GM18907 (cell line): ENCODE measurements at regions not wholly inside any gene's neighbourhood (a gene's known extent, or its start where the extent isn't known, plus 50 kb on each side); places are given as distances from the start of the nearest gene placed in this dataset.

ENCODE experiments used
- ATAC-seq: cut with Tn5 transposase; IDR thresholded peaks from one replicate; pipeline ENCODE4 v1.9.1; 2021; ENCODE audit warnings: mild to moderate bottlenecking, moderate library complexity; ENCODE audit not compliant: unreplicated experiment

- ATAC-seq, result no peak
Observed at GRCh38 chr5:10173716-10174115, 76.0 kb downstream of the ATPSCKMT start.

GRCh38 chr5:10172247-10172646 lies 77.4 kb downstream of the ATPSCKMT start:
- ATAC-seq, result no peak

DNA sequence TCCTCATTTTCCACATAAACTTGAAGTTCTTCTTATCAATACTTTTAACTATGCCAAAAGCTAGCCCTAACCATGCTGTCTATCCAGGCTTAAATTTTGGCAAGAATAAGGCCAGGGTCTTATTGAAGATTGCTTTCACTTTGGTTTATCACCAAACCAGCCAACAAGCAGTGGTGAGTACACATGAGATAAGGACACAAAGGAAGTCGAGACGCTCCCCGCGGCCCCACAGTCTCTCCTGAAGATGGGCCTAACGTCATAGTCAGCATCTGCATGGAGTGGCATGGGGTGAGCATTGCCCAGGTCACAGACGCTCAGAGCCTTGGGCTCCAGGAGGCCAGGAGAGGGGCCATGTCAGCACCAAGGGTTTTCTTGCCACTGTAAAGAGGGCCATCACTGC lies 80.3 kb downstream of the ATPSCKMT start:
- ATAC-seq, result no peak

- ATAC-seq, result no peak
Observed at GRCh38 chr5:10168254-10168653, 81.4 kb downstream of the ATPSCKMT start.

DNA sequence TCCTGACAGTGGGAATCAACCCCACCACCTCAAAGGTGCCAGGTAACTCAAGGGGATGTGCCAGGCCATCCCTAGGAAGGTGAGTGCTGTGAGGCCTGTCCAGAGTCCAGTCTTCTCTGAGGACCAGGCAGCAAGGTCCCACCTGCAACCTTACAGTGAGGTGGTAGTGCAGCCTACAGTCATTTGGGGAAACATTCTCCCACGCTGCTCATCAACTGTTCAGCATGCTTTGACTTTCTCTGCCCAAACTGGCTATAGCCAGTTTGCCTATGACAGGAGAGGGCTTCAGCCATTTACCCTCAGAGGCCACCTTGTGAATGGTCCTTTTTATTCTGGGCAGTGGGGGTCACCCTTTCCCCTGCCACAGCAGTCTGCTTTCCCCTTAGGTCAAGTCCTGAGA lies 81.9 kb downstream of the ATPSCKMT start:
- ATAC-seq, result no peak

DNA sequence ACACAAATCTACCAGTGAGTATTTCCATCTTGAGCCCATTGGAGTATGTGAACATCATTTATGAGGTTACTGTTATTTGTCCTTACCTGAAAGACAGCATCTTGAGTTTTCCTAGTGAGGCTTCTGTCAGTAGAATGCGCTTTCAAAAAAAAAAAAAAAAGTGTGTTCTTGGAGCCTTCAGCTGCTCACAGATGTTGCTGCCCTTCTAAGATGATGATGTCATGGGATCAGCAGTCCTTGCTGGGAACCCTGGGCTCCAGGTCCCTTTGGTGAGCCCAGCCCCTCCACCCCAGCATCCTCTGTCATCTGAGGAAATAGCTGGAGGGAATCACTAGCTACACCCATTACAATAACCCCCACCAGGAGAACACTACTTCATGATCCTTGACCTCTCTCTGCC lies 83.3 kb downstream of the ATPSCKMT start:
- ATAC-seq, result no peak

DNA sequence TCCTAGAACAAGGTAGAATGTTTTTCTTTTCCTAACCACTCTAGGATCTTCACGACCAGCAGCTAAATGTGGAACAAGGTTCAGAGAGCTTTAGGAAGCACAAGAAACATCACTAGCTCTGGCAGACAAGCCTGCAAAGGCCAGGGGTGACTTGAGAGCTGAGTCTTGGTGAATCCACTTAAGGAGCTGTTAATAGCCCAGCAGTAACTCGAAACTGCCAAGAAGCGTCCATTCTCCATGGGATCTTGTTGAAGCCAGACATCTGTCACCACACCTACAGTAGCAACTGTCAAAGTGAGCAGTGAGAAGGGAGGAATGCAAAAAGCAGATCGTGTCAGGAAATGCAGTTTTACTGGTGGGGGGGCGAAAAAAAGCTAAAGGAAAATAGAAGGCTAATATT lies 87.2 kb downstream of the ATPSCKMT start:
- ATAC-seq, result no peak

GRCh38 chr5:10161778-10162177 lies 87.9 kb downstream of the ATPSCKMT start:
- ATAC-seq, result no peak

- no peak for ATAC-seq
Observed at GRCh38 chr5:10160241-10160640, 89.4 kb downstream of the ATPSCKMT start.

DNA sequence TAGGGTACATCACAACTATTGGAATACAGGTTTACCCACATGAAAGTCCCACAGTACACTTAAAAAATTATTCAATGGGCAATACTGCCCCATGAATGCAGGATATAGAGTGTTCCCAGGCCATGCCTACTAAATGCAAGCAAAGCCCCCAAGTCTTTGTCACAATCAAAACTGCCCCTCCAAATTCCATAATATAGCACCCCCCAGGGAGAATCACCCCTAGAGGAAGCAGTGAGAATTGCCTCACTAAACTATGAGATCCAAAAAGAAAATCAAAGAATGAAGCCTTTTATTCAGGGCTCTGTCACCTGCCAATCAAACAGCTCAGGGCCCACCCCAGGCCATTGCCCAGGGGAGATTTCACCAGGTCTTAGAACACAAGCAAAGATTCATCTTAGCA lies 90.8 kb downstream of the ATPSCKMT start:
- no peak for ATAC-seq

DNA sequence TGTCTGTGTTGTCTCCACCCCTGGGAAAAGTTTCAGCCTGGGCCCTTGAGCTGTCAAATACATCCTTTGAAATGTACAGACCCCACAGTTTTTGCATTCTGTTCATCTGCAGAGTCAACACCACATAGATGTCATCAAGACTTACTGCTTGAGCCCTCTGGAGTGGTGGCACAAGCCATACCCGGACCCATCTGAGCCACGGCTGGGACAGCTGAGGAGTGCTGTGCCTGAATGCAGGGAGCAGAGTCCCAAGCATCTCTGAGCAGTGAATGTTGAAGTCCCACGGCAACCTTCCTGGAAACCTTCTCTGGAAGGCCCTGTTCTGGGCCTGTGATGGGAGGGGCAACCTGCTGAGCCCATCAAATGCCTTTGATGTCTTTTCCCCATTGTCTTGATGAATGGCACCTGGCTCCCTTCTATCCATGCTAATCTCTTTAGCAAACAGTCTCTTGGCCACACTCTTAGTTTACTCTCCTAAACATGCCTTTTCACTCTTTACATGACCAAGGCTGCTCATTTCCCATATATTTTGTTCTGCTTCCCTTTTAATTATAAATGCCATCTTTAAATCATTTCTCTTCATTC lies 92.5 kb downstream of the ATPSCKMT start:
- no peak for ATAC-seq

DNA sequence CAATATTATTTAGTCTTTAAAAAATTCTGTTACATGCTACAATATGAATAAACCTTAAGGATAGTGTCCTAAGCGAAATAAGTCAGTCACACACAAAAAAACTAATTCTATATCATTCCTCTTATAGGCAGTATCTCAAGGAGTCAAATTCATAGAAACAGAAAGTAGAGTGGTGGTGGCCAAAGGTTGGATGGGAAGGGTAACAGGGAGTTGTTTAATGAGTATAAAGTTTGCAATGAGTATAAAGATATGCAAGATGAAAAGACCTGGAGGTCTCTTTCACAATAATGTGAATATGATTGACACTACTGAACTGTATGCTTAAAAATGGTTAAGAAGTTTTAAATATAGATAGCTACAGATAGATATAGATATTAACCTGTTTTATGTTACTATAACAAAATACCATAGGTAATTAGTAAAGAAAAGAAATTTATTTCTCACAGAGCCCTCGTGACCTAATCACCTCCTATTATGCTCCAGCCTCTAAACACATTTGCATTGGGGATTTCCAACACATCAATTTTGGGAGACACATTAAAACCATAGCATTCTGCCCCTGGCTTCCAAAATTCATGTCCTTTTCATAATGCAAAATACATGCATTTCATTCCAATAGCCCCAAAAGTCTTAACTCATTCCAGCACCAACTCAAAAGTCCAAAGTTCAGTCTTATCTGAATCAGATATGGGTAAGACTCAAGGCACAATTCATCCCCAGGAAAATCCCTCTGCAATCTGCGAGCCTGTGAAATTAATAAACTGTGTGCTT lies 93.6 kb downstream of the ATPSCKMT start:
- no peak for ATAC-seq

DNA sequence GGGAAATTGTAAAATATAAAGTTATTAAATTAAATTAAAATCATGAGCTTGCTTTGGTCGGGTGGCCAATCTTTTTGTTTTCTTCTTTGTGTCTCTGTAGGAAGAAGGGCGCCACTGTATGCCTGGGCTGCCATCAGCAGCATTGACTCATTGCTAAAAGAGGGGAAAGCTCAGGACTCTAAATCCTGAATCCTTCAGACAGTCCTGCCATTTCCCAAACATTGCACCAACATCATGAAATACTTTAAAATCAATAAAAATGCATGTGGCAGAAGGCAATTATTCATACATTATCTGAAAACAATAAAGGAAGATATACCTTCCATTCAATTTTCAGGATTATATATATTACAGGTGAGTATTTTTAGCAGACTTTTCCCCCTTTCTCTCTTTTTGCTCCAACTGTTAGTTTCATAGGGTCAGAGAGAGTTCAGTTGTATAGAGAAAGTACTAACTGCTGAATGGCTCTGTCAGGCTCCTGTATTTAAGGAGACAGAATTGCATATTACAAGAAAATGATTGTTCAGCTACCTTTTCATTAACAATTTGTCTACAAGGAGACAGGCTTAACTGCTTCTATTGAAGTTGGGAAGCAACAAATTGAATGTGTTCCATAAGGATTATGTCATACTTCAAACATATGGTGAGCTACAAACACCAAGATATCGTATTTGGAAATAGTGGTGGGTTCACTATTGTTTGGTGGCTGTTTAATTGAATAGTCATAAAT lies 95.7 kb downstream of the ATPSCKMT start:
- ATAC-seq, result no peak

- ATAC-seq, result no peak
Observed at GRCh38 chr5:10153394-10153793, 96.3 kb downstream of the ATPSCKMT start.

DNA sequence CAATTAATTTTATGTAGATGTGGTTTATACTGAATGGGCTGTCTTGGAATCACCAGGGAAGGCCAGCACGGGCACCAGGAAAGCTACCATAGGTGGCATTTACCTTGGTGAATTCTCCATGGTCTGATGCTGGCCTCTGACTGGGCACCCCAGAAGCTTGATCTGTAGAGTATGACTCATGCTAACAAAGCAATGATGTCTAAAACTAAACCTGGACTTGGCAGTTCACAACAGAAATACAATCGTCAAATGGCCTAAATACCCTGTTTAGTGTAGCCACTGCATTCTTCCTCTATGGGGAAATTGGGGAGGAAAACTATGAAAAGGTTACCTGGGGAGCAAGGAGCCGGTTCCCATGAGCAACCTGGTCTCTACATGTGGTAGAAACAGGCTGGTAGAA lies 98.0 kb downstream of the ATPSCKMT start:
- ATAC-seq, result no peak

DNA sequence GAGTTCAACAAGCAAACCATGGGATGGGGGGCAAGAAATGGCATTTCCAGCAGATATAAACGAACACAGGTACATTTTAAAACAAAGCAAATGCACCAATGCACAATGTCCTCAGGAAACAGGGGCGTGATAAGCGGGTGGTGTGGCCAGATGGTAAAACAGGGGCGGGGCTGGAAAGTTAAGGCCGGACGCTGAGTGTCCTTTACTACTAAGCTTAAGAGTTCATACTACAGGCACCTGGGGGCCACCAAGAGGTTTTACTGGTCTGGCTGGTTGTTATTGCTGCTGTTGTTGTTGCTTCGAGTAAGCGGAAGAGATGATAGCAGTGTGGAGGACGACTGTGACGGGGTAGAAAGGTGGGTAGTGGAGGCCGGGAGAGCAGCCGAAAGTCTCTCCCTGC lies 99.8 kb downstream of the ATPSCKMT start:
- no peak for ATAC-seq

GRCh38 chr5:10145923-10146401 lies 103.7 kb downstream of the ATPSCKMT start:
- no peak for ATAC-seq

- no peak for ATAC-seq
Observed at GRCh38 chr5:10144040-10144439, 105.6 kb downstream of the ATPSCKMT start.

GRCh38 chr5:10140195-10140973 lies 109.3 kb downstream of the ATPSCKMT start:
- ATAC-seq, result no peak

DNA sequence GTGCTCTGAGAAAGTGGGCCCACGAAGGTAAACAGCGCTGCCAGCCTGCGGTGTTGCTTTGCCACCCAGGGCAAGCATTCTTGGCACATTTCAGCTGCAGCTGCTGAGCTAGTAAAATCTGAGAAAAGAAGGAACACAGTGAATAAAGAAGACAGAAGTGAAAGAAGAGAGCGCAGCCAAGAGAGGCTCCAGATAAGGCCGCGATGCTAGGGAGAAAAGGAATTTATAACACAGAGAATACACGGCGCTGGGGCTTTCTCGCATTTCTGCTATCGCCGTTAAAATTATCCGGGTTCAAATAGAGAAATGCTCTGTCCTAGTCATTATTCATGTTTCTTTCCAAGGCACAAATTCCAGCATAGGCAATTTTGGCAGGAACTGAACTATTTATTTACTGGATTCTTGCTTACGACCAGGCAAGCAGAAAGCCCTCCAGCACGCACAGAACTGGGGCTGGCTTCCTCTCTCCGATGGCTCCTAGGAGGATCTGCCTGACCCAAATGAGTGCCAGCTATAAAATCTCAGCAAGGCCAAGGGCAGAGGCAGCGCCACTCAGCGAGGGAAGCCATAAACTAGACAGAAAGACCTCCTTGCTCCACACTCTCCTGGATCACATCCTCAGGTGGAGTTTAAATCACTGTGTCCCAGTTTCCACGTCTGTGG lies 111.2 kb downstream of the ATPSCKMT start:
- no peak for ATAC-seq

- no peak for ATAC-seq
Observed at GRCh38 chr5:10133830-10134229, 115.9 kb downstream of the ATPSCKMT start.
